Erythroblast (primary cell): ENCODE measurements at regions not wholly inside any gene's neighbourhood (a gene's known extent, or its start where the extent isn't known, plus 50 kb on each side); places are given as distances from the start of the nearest gene placed in this dataset.
"Not testable (repeated sequence)": the region's sequence is repeated elsewhere in the genome, so short reads cannot be mapped to it uniquely, and the experiment has no call there.

ENCODE experiments used
- DNase-seq, 2 experiments: peaks; one replicate each; lab custom pipeline; 2025; lab: John Stamatoyannopoulos, UW
- GATA1 ChIP-seq: IDR thresholded peaks from 2 replicates; pipeline ENCODE4 v1.6.1; 2011; ENCODE audit warnings: low read depth, mild to moderate bottlenecking, control low read depth, low read length, moderate library complexity
- POLR2A ChIP-seq: IDR thresholded peaks from 2 replicates; pipeline ENCODE4 v1.6.1; 2011; ENCODE audit warnings: mild to moderate bottlenecking, low read length

DNA sequence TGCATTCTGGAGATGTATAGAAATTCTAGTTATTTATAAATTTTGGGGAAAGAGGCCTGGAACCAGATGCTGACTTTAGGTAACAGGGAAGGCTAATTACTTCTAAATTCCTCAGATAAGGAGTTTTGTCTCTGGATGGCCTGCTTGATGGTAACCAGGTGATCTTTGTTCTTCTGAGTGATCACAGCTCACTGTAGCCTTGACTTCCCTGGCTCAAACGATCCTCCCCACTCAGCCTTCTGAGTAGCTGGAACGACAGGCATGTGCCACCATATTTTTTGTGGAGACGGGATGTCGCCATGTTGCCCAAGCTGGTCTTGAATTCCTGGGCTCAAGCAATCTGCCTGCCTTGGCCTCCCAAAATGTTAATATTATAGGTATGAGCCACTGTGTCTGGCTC, 54.4 kb upstream of the MSH6 start:
- TF ChIP-seq GATA1: no peak
- no peak for TF ChIP-seq POLR2A
- no peak for DNase-seq

- DNase-seq: no peak
- TF ChIP-seq GATA1 (no peak), POLR2A (no peak)
These were observed 55.0 kb upstream of the MSH6 start for GRCh38 chr2:47727956-47728355.

GRCh38 chr2:47726978-47727377, 56.0 kb upstream of the MSH6 start:
- DNase-seq: not testable (repeated sequence)

DNA sequence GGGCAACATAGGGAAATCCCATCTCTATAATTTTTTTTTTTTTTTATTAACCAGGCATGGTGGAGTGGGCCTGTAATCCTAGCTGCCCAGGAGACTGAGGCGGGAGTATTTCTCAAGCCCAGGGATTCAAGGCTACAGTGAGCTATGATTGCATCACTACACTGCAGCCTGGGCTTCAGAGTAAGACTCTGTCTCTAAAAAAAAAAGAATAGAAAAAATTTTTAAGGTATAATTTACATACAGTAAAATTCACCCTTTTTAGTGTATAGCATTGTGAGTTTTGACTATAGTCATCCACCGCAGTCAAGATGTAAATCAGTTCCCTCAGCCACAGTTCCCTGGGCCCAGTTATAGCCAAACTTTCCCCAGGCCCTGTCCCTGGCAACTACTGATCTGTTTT, 57.1 kb upstream of the MSH6 start:
- TF ChIP-seq POLR2A (no peak), GATA1 (no peak)
- no peak for DNase-seq

DNA sequence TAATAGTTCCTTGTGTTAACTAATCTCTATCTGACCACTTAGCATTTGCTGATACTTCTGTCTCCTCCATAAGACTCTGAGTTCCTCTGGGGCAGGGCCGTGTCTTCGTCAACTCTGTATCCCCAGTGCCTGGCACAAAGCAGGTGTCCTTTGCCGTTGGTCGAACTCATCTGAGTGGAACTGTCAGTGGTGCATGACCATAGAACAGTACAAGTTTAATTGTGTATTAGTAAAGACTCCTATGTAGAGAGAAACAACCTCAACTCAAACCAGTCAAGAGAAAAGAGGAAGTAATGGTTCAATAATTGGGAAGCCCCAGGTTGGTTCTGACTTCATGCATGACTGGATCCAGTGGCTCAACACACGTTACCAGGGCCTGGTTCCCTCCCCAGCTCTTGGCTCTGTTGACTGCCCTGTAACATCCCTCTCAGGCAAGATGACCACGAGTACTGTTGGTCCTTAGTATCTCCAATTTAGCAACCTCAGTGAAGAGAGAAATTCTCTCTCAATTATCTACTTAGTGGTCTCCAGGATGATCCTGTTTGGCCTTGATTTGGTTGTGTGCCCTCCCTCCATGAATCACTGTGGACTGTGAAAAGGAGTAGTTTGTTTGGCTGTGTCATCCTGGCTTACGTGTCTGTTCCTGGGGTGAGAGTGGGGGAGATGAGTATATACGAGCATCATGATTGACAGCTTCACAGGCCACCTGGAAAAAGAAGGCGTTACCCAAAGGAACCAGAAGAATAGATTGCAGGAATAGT, 58.5 kb upstream of the MSH6 start:
- TF ChIP-seq GATA1 (no peak), POLR2A (no peak)
- no peak for DNase-seq

- DNase-seq: no peak
- TF ChIP-seq GATA1 (no peak), POLR2A (no peak)
These were observed 61.6 kb upstream of the MSH6 start for GRCh38 chr2:47721296-47721695.

- DNase-seq: no peak
These were observed 62.4 kb upstream of the MSH6 start for GRCh38 chr2:47720559-47720958.

GRCh38 chr2:47720036-47720435, 62.9 kb upstream of the MSH6 start:
- TF ChIP-seq POLR2A (no peak), GATA1 (no peak)
- DNase-seq: no peak

More at GRCh38 chr2:47720559-47720958, 62.4 kb upstream of the MSH6 start:
- no peak for TF ChIP-seq POLR2A
- no peak for TF ChIP-seq GATA1

DNA sequence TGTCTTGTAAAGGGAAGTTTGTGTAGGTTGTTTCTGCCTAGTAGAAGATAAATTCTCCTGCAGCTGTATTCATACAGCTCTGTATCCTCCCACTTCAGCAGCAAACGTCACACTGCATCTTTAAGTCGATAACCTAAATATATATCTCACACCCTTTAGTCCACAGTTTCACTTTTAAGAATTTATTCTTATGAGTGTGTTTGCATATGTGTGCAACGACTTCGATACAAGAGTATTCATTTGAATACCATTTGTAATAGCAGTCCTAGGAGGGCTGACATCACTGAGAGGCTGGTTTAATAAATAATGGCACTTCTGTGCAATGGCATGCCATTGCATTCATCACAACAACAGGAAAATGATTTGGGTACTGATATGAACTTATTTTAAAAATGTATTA, 63.8 kb upstream of the MSH6 start:
- DNase-seq: no peak
- TF ChIP-seq POLR2A (no peak), GATA1 (no peak)

GRCh38 chr2:47716307-47716706, 66.6 kb upstream of the MSH6 start:
- DNase-seq: not testable (repeated sequence)

DNA sequence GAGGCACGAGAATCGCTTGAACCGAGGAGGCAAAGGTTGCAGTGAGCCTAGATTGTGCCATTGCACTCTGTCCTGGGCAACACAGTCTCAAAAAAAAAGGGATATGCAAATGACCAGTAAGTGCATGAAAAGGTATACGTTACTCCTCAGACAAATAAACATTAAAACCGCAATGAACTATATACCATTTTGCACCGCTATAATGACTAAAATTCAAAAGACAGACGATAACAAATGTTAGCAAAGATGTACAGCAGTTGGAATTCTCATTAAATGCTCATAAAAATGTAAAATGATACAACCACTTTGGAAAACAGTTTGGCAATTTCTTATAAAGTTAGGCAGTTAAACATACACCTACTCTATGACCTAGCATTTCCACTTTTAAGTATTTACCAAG, 67.4 kb upstream of the MSH6 start:
- DNase-seq: no peak
- TF ChIP-seq GATA1 (no peak), POLR2A (no peak)

DNA sequence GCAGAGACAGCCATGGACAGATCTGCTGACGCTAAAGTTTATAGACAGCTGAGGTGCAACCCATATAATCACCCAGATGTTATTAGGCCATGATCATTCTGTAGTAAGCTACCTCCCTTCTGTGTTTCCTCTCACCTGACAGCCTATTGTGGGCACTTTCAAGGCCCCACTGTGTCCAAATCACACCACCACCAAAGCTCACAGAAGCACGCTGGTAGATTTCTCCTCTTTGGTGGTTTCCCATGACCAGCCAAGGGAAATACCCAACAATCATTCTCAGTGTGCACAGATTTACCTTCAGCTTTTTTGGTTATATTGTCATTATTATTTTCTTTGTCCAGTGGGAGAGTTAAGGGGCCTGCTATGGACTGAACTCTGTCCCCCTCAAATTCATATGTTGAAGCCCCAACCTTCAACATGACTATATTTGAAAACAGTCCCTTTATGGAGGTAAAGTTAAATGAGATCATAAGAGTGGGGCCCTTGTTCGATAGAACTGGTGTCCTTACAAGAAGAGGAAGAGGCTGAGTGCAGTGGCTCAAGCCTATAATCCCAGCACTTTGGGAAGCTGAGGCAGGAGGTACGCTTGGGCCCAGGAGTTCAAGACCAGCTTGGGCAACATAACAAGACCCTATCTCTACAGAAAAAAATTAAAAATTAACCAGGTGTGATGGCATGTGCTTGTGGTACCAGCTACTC, 74.0 kb upstream of the MSH6 start:
- DNase-seq: no peak
- TF ChIP-seq GATA1 (no peak), POLR2A (no peak)

DNA sequence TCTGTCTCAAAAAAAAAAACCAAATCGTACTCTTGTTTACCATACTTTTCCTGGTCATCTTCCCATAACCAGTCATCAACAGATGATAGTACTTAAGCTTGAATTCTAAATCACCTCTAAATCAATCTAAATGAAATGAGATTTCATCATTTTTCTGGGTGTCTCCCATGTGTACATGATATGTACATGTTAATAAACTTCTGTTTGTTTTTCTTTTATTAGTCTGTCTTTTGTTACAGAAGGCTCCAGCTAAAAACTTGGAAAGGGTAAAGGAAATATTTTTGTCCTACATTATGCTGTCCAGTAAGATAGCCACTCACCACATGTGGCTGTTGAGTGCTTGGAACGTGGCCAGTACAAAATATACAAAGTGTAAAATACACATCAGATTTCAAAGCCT, 78.7 kb upstream of the MSH6 start:
- no peak for DNase-seq
- TF ChIP-seq GATA1 (no peak), POLR2A (no peak)

- no peak for TF ChIP-seq GATA1
- no peak for DNase-seq
These were observed 83.3 kb upstream of the MSH6 start for GRCh38 chr2:47699533-47700215.

GRCh38 chr2:47698436-47698972, 84.4 kb upstream of the MSH6 start:
- not testable (repeated sequence) for DNase-seq

DNA sequence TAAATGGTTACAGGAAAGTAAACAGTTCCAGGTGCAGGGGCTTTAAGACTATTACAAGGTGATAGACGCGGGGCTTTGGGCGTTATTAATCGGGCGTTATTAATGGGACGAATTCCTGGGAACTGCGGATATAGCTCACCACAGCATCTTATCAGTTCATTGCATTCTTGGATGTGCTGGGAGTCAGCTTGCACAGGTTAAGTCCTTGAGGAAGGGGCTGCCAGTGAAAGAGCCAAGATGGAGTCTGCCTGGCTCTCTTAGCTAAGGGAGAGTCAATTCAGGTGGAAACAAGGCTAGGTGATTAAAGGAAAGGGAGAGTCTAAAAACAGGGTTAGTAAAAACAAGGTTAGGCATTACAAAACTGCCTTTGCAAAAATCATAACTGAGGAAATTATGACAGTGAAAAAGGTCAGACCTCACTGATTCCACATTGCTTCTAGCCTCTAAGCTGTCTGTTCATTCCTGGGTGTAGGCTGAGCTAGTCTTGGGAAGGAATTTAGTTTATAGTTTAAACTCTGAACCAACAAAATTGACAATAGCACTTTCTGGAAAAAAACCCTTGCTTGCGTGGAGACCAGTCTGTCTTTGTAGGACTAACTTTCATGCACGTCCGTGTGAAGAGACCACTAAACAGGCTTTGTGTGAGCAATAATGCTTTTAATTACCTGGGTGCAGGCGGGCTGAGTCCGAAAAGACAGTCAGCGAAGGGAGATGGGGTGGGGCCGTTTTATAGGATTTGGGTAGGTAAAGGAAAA, 85.1 kb upstream of the MSH6 start:
- not testable (repeated sequence) for DNase-seq
